HG03097 (cell line): ENCODE measurements at regions not wholly inside any gene's neighbourhood (a gene's known extent, or its start where the extent isn't known, plus 50 kb on each side); places are given as distances from the start of the nearest gene placed in this dataset.
A peak's percentile ranks its signal among the peaks of the same experiment; 100 is the strongest.

ENCODE experiments used
- ATAC-seq: cut with Tn5 transposase; IDR thresholded peaks from one replicate; pipeline ENCODE4 v1.9.1; 2021; ENCODE audit not compliant: unreplicated experiment, low FRiP score

- ATAC-seq: peak; percentile 66
These were observed 635.1 kb upstream of the SLC39A10 start for GRCh38 chr2:195021711-195022507.

GRCh38 chr2:195018462-195018861 is 638.6 kb upstream of the SLC39A10 start:
- no peak for ATAC-seq

- ATAC-seq: no peak
These were observed 639.1 kb upstream of the SLC39A10 start for GRCh38 chr2:195017890-195018289.

GRCh38 chr2:195016841-195017240 is 640.2 kb upstream of the SLC39A10 start:
- ATAC-seq: no peak

GRCh38 chr2:195009202-195009601 is 647.8 kb upstream of the SLC39A10 start:
- no peak for ATAC-seq

GRCh38 chr2:195006856-195007255 is 650.2 kb upstream of the SLC39A10 start:
- ATAC-seq: no peak

GRCh38 chr2:195003881-195004471 is 653.0 kb upstream of the SLC39A10 start:
- ATAC-seq: no peak

- ATAC-seq: no peak
These were observed 655.1 kb upstream of the SLC39A10 start for GRCh38 chr2:195001924-195002323.

- ATAC-seq: no peak
These were observed 657.3 kb upstream of the SLC39A10 start for GRCh38 chr2:194999771-195000170.

- no peak for ATAC-seq
These were observed 664.4 kb upstream of the SLC39A10 start for GRCh38 chr2:194992648-194993047.

GRCh38 chr2:194985258-194985657 is 671.8 kb upstream of the SLC39A10 start:
- no peak for ATAC-seq

- no peak for ATAC-seq
These were observed 694.8 kb upstream of the SLC39A10 start for GRCh38 chr2:194962254-194962653.

- no peak for ATAC-seq
These were observed 702.8 kb upstream of the SLC39A10 start for GRCh38 chr2:194954218-194954617.

GRCh38 chr2:194946826-194947225 is 710.2 kb upstream of the SLC39A10 start:
- no peak for ATAC-seq

GRCh38 chr2:194938066-194938465 is 719.0 kb upstream of the SLC39A10 start:
- no peak for ATAC-seq

- ATAC-seq: no peak
These were observed 729.5 kb upstream of the SLC39A10 start for GRCh38 chr2:194927489-194927888.

- no peak for ATAC-seq
These were observed 730.2 kb upstream of the SLC39A10 start for GRCh38 chr2:194926873-194927272.

GRCh38 chr2:194925742-194926141 is 731.3 kb upstream of the SLC39A10 start:
- no peak for ATAC-seq

- ATAC-seq: no peak
These were observed 739.5 kb upstream of the SLC39A10 start for GRCh38 chr2:194917519-194917918.

GRCh38 chr2:194915485-194915884 is 741.5 kb upstream of the SLC39A10 start:
- ATAC-seq: no peak

GRCh38 chr2:194907569-194907968 is 749.5 kb upstream of the SLC39A10 start:
- ATAC-seq: no peak

- ATAC-seq: no peak
These were observed 760.2 kb upstream of the SLC39A10 start for GRCh38 chr2:194896871-194897270.
